DND-41 (cell line): ENCODE measurements at regions not wholly inside any gene's neighbourhood (a gene's known extent, or its start where the extent isn't known, plus 50 kb on each side); places are given as distances from the start of the nearest gene placed in this dataset.

Source experiments
- ATAC-seq: fragments of 200-7000 bp; cut with Tn5 transposase; 3 replicates; pipeline ENCODE4 v1.9.1; 2021; ENCODE audit warnings: low read depth; ENCODE audit not compliant: insufficient read depth
- DNase-seq: peaks from one replicate; pipeline ENCODE4 v3.0.0-alpha.2; 2020
- H2AFZ ChIP-seq: 2 replicates; pipeline ENCODE4 v1.6.0; 2012; ENCODE audit warnings: low read depth, low read length
- H3K27ac ChIP-seq: 2 replicates; pipeline ENCODE4 v1.5.1; 2012; ENCODE audit warnings: low read length, inconsistent platforms
- H3K27me3 ChIP-seq: fragments of 200-600 bp; sonication (generic); 2 replicates; pipeline ENCODE4 v1.6.0; 2012; ENCODE audit warnings: low read length, mild to moderate bottlenecking, inconsistent platforms; ENCODE audit not compliant: insufficient read depth, poor library complexity
- H3K36me3 ChIP-seq: 2 replicates; pipeline ENCODE4 v1.5.1; 2012; ENCODE audit warnings: low read length, inconsistent platforms; ENCODE audit not compliant: insufficient read depth
- H3K4me1 ChIP-seq: 2 replicates; pipeline ENCODE4 v1.5.1; 2012; ENCODE audit warnings: mild to moderate bottlenecking, low read length; ENCODE audit not compliant: insufficient read depth
- H3K4me2 ChIP-seq: 2 replicates; pipeline ENCODE4 v1.6.0; 2012; ENCODE audit warnings: mild to moderate bottlenecking, moderate library complexity, low read length, inconsistent platforms; ENCODE audit not compliant: insufficient read depth
- H3K4me3 ChIP-seq, 2 experiments: fragments of 200-600 bp in 1 of 2; shearing (Covaris generic) in 1 of 2; 2 replicates each; pipeline ENCODE4 v1.5.1; 2012 to 2016; ENCODE audit warnings: inconsistent platforms in 2 of 2, low read length in 2 of 2, mild to moderate bottlenecking in 2 of 2, low read depth in 1 of 2, moderate library complexity in 1 of 2
- H3K79me2 ChIP-seq: 2 replicates; pipeline ENCODE4 v1.6.0; 2012; ENCODE audit warnings: low read length, inconsistent platforms; ENCODE audit not compliant: insufficient read depth
- H3K9ac ChIP-seq: 2 replicates; pipeline ENCODE4 v1.6.0; 2012; ENCODE audit warnings: low read depth, mild to moderate bottlenecking, inconsistent platforms, low read length, moderate library complexity
- H3K9me3 ChIP-seq: 2 replicates; pipeline ENCODE4 v1.5.1; 2012; ENCODE audit warnings: low read length, moderate library complexity, mild to moderate bottlenecking, inconsistent platforms; ENCODE audit not compliant: insufficient read depth, severe bottlenecking
- H4K20me1 ChIP-seq: 2 replicates; pipeline ENCODE4 v1.6.0; 2012; ENCODE audit warnings: low read length; ENCODE audit not compliant: insufficient read depth
- EZH2 ChIP-seq: IDR thresholded peaks from 3 replicates; pipeline ENCODE4 v1.6.1; 2012; ENCODE audit warnings: borderline replicate concordance, low read depth, mild to moderate bottlenecking, moderate library complexity, low read length, inconsistent platforms; ENCODE audit not compliant: severe bottlenecking
- TF ChIP-seq, protein P1 (sequence below): IDR thresholded peaks from 2 replicates; pipeline ENCODE4 v1.5.1; 2012; ENCODE audit warnings: borderline replicate concordance, low read length, moderate library complexity, mild to moderate bottlenecking; ENCODE audit not compliant: poor library complexity, severe bottlenecking; ENCODE audit errors: extremely low read depth

GRCh38 chr21:36532769-36533467 lies 53.0 kb upstream of the CLDN14 start:
- Histone ChIP-seq H3K27ac (no peak overlapping the region), H3K79me2 (no peaks in the 10 kb centered on the region), H3K9me3 (no peaks in the 10 kb centered on the region), H3K27me3 (no peaks in the 10 kb centered on the region), H4K20me1 (no peaks in the 10 kb centered on the region), H2AFZ (no peak overlapping the region), H3K4me3 (no peak overlapping the region), H3K36me3 (no peaks in the 10 kb centered on the region), H3K9ac (no peak overlapping the region), H3K4me2 (no peak overlapping the region), H3K4me1 (no peaks in the 10 kb centered on the region)
- DNase-seq (no peak), ATAC-seq (no peak)
- TF ChIP-seq, protein P1, sequence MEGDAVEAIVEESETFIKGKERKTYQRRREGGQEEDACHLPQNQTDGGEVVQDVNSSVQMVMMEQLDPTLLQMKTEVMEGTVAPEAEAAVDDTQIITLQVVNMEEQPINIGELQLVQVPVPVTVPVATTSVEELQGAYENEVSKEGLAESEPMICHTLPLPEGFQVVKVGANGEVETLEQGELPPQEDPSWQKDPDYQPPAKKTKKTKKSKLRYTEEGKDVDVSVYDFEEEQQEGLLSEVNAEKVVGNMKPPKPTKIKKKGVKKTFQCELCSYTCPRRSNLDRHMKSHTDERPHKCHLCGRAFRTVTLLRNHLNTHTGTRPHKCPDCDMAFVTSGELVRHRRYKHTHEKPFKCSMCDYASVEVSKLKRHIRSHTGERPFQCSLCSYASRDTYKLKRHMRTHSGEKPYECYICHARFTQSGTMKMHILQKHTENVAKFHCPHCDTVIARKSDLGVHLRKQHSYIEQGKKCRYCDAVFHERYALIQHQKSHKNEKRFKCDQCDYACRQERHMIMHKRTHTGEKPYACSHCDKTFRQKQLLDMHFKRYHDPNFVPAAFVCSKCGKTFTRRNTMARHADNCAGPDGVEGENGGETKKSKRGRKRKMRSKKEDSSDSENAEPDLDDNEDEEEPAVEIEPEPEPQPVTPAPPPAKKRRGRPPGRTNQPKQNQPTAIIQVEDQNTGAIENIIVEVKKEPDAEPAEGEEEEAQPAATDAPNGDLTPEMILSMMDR: no peak
- no peak for TF ChIP-seq EZH2

DNA sequence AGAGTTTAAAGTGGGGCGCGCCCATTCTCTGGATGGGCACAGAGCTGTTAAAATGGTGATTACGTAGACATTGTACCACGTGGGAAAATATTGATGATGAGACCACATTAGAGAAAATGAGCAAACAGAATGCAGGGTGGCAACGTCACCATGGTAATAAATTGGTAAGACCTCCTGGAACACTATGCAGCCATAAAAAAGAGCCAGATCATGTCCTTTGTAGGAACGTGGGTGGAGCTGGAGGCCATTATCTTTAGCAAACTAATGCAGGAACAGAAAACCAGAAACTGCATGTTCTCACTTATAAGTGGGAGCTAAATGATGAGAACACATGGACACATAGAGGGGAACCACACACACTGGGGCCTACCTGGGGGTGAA lies 53.5 kb upstream of the CLDN14 start:
- H3K4me1 ChIP-seq: no peaks in the 10 kb centered on the region
- DNase-seq: no peak
- no peak for ATAC-seq
- TF ChIP-seq, protein P1: no peak
- no peak for TF ChIP-seq EZH2
- H4K20me1 ChIP-seq: no peaks in the 10 kb centered on the region
- H3K9ac ChIP-seq: no peak overlapping the region
- H3K4me2 ChIP-seq: no peak overlapping the region
- no peak overlapping the region for H3K4me3 ChIP-seq
- H3K79me2 ChIP-seq: no peaks in the 10 kb centered on the region
- no peaks in the 10 kb centered on the region for H3K27me3 ChIP-seq
- no peak overlapping the region for H2AFZ ChIP-seq
- H3K27ac ChIP-seq: no peak overlapping the region
- no peaks in the 10 kb centered on the region for H3K36me3 ChIP-seq
- no peaks in the 10 kb centered on the region for H3K9me3 ChIP-seq

GRCh38 chr21:36534656-36535055 lies 54.7 kb upstream of the CLDN14 start:
- Histone ChIP-seq H3K79me2 (no peaks in the 10 kb centered on the region), H3K4me2 (no peak overlapping the region), H3K9ac (no peak overlapping the region), H3K4me1 (no peaks in the 10 kb centered on the region), H3K27me3 (no peaks in the 10 kb centered on the region), H3K27ac (no peak overlapping the region), H4K20me1 (no peaks in the 10 kb centered on the region), H3K9me3 (no peaks in the 10 kb centered on the region), H3K4me3 (no peak overlapping the region), H3K36me3 (no peaks in the 10 kb centered on the region), H2AFZ (no peak overlapping the region)
- DNase-seq: no peak
- TF ChIP-seq EZH2: no peak
- TF ChIP-seq, protein P1: no peak
- no peak for ATAC-seq

DNA sequence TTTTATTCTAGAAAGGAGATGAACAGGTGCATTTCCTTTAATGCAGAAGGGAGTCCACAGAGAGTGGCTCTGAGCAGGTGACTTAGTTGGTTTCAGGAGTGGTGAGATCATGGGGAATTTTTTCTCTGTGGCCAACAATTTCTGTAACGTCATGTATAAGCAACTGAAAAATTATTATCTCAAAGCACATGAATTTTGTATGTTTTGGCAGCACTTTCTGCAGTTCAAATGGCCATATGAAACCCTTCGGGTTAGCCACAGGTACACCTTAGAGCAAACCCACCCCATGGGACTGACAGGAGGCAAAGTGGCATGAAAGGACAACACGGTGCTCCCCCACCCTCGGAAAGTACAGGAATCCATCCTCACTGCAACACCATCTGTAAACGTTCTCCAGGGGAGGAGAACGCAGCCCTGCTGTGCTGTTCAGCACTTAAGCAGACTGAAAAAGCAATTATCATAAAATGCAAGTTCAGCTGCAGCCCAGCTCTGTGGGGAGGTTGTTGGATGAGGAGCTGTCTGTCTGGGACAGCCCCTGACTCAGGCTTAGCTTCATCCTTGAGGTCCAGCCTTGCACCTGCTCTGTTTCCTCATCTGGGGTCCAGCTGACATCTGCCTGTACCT lies 55.8 kb upstream of the CLDN14 start:
- ATAC-seq (no peak), DNase-seq (no peak)
- no peak overlapping the region for H2AFZ ChIP-seq
- H3K9me3 ChIP-seq: no peaks in the 10 kb centered on the region
- no peaks in the 10 kb centered on the region for H4K20me1 ChIP-seq
- no peak overlapping the region for H3K9ac ChIP-seq
- no peaks in the 10 kb centered on the region for H3K27me3 ChIP-seq
- H3K4me1 ChIP-seq: no peaks in the 10 kb centered on the region
- no peak overlapping the region for H3K27ac ChIP-seq
- no peak overlapping the region for H3K4me3 ChIP-seq
- H3K4me2 ChIP-seq: no peak overlapping the region
- no peaks in the 10 kb centered on the region for H3K36me3 ChIP-seq
- no peak for TF ChIP-seq EZH2
- TF ChIP-seq, protein P1: no peak
- no peaks in the 10 kb centered on the region for H3K79me2 ChIP-seq
